ENCODE measurements at regions not wholly inside any gene's neighbourhood (a gene's known extent, or its start where the extent isn't known, plus 50 kb on each side); places are given as distances from the start of the nearest gene placed in this dataset.

- Histone ChIP-seq H3K79me2 (ENCODE audit: control insufficient read depth, insufficient read depth, low read length) (no peaks in the 10 kb centered on the region), H3K4me2 (ENCODE audit: insufficient read depth, low read length) (no peak overlapping the region), H3K4me1 (replicated peaks in 1 of 2; ENCODE audit: control insufficient read depth in 2 of 2, insufficient read depth in 2 of 2, low read length in 2 of 2) (no peaks in the 10 kb centered on the region), H3K27ac (ENCODE audit: extremely low read depth, low read depth, low read length) (no peak overlapping the region), H2AFZ (ENCODE audit: low read depth, low read length) (no peak overlapping the region), H3K9me3 (replicated peaks; ENCODE audit: control insufficient read depth, insufficient read depth, low read depth, low read length) (no peaks in the 10 kb centered on the region), H3K4me3 (no peak overlapping the region), H3K36me3 (ENCODE audit: control insufficient read depth, insufficient read depth, low read length) (no peaks in the 10 kb centered on the region), H3K9ac (ENCODE audit: insufficient read depth in 1 of 2, low read depth in 2 of 2, low read length in 2 of 2) (no peak overlapping the region), H3K27me3 (ENCODE audit: control insufficient read depth in 2 of 2, insufficient read depth in 2 of 2, low read length in 2 of 2) (peaks cover 0 to 8% of the 10 kb centered on the region in 2 experiments; a peak in 1 of 5 replicates), H4K20me1 (replicated peaks; ENCODE audit: control insufficient read depth, insufficient read depth, low read length) (no peaks in the 10 kb centered on the region), H3K9me1 (ENCODE audit: control insufficient read depth, insufficient read depth, low read length) (no peaks in the 10 kb centered on the region)
- FAIRE-seq (no peak), DNase-seq (ENCODE audit: extremely low read depth in 1 of 4, low spot score in 3 of 4) (no peak), ATAC-seq (no peak)
- ChIA-PET POLR2A (interaction anchor here (0.5 to 0.6 kb wide), 2 partner anchors 10 to 215 kb away, joined by 5 read pairs; no protein-coding TSS in a partner anchor), CTCF (ENCODE audit: low intra/inter-chr PET ratio) (no interaction called here)
- BruUV-seq (replicated peaks) = no TSS peak
- in situ Hi-C loops (cut with MboI) (no loop called here), intact Hi-C loops (cut with micrococcal nuclease) (no loop called here)
- TF ChIP-seq XRCC5 (IDR thresholded peaks at IDR 0.05; ENCODE audit: low read depth, low read length) (no peak), ZNF740 (CRISPR knock-in tag; IDR thresholded peaks at IDR 0.05) (no peak), ZNF740 (tag; IDR thresholded peaks at IDR 0.05) (no peak), ZNF696 (CRISPR knock-in tag; conservative IDR thresholded peaks at IDR 0.05) (no peak), PHF20 (IDR thresholded peaks at IDR 0.05; ENCODE audit: partially characterized antibody) (no peak), NONO (IDR thresholded peaks at IDR 0.05; ENCODE audit: low read depth in 2 of 2, low read length in 1 of 2) (no peak), POLR2G (IDR thresholded peaks at IDR 0.05; ENCODE audit: low read depth, low read length) (no peak), RERE (CRISPR knock-in tag; IDR thresholded peaks at IDR 0.05; ENCODE audit: borderline replicate concordance) (no peak), ARNT (IDR thresholded peaks at IDR 0.05) (no peak)
- 0% methylated on average over 1 of the region's 1 CpG for WGBS (ENCODE audit: insufficient coverage, low coverage, missing lambda C conversion rate)
Measured at GRCh38 chr16:47940466-47940865, 215.3 kb downstream of the ABCC12 start.
